HUES64 (cell line): ENCODE measurements at regions not wholly inside any gene's neighbourhood (a gene's known extent, or its start where the extent isn't known, plus 50 kb on each side); places are given as distances from the start of the nearest gene placed in this dataset.

Experiments
- H3K27ac ChIP-seq: 2 replicates; pipeline ENCODE4 v1.7.0; 2013; ENCODE audit warnings: low read depth, low read length, inconsistent platforms
- H3K27me3 ChIP-seq: 2 replicates; pipeline ENCODE4 v1.6.1; 2013; ENCODE audit warnings: mild to moderate bottlenecking, low read length; ENCODE audit not compliant: insufficient read depth
- H3K36me3 ChIP-seq: 2 replicates; pipeline ENCODE4 v1.6.1; 2013; ENCODE audit warnings: mild to moderate bottlenecking, low read length; ENCODE audit not compliant: insufficient read depth
- H3K4me1 ChIP-seq: 2 replicates; pipeline ENCODE4 v1.6.1; 2013; ENCODE audit warnings: mild to moderate bottlenecking, low read length, moderate library complexity; ENCODE audit not compliant: insufficient read depth
- H3K4me3 ChIP-seq: 2 replicates; pipeline ENCODE4 v1.5.1; 2013; ENCODE audit warnings: mild to moderate bottlenecking, low read length, moderate library complexity
- H3K9ac ChIP-seq: 2 replicates; pipeline ENCODE4 v1.6.1; 2013; ENCODE audit warnings: mild to moderate bottlenecking, low read depth, low read length
- H3K9me3 ChIP-seq: 2 replicates; pipeline ENCODE4 v1.6.1; 2013; ENCODE audit warnings: low read depth, low read length; ENCODE audit not compliant: insufficient read depth
- WGBS: fragments of 150-250, 120-280 bp; methylation state at CpG from one replicate; pipeline ENCODE4 v1.1.7; 2013; ENCODE audit warnings: missing lambda C conversion rate; 5-methylcytosine and 5-hydroxymethylcytosine counted together

DNA sequence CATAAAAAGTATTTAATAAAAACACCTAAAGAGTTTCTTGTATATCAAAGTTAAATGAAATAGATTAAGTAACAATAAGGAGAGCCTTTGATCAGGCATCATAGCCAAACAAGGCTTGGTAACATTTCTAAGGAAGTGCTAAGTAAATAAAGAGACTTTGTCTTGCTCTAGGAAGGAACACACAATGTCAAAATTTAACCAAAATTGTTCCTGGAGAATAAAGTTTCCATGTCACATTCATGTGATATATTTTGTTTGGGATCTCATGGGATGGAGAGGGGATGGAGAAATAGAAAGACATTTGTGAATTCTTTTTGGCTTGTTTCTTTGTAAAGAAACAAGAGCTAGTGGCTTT, 201.9 kb upstream of the DTNBP1 start:
- Histone ChIP-seq H3K27me3 (no peaks in the 10 kb centered on the region), H3K4me1 (no peaks in the 10 kb centered on the region), H3K36me3 (no peaks in the 10 kb centered on the region), H3K27ac (no peak overlapping the region), H3K9ac (no peak overlapping the region), H3K4me3 (no peak overlapping the region), H3K9me3 (no peaks in the 10 kb centered on the region)

DNA sequence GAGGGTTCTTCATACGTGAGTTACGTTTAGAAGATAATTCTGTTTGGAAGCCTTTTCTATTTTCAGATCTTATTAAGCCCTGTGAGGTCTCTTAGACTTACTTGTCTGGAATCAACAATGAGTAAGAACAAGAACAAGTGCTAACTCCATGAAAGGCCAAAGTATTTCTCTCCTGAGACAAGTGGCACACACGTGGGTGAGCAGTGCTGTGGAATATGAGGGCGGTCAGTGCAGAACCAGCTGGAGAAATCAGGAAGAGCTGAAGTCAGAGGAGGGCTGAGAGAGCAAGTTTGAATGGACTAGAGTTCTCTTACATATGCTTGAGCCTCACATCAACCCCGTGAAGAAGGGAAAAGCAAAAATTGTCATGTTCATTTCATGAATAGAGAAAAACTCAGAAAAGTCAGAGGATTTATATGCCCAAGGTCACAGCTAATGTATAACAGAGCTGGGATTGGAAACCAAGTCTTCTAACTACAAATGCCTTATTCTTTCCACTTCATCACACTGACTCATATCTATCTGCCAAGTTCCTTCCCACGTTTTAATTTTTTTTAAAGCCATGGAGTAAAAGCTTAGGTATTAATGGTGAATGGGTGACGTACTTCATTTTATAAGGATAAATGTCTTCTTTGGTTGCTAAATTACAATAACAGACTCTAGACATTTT, 201.3 kb upstream of the DTNBP1 start:
- no peak overlapping the region for H3K4me3 ChIP-seq

DNA sequence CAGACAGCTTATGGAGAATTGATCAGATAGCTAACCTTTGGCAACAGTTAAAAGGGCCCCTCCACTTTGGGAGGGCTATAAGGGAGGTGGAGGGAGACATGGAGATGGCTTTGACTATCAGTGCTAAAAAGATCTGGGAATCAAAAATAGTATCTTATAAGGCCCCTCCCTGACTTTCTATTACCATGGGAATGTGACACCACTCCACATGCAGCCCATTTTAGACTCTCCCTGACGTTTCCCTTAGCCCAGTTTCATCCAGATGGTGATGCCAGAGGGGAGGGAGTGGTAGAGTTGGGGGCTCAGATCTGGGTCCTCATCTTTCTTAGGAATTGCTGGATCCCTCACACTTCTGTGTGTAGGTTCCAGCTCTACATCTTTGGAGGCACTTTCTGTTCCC, 200.0 kb upstream of the DTNBP1 start:
- Histone ChIP-seq H3K9ac (no peak overlapping the region), H3K4me1 (0 out of 2 replicates have a peak, but pooled peaks cover 2% of the 10 kb centered on the region), H3K27ac (no peak overlapping the region), H3K27me3 (no peaks in the 10 kb centered on the region), H3K36me3 (no peaks in the 10 kb centered on the region), H3K4me3 (no peak overlapping the region), H3K9me3 (no peaks in the 10 kb centered on the region)
- WGBS = no CpG with 5 or more reads among the region's 1 CpG

More for the DNA sequence above, 201.3 kb upstream of the DTNBP1 start:
- Histone ChIP-seq H3K4me1 (no peaks in the 10 kb centered on the region), H3K9ac (no peak overlapping the region), H3K27ac (no peak overlapping the region), H3K9me3 (no peaks in the 10 kb centered on the region), H3K36me3 (no peaks in the 10 kb centered on the region), H3K27me3 (no peaks in the 10 kb centered on the region)
- WGBS = 80% methylated on average over 6 of the region's 7 CpGs

GRCh38 chr6:15861486-15861885, 198.7 kb upstream of the DTNBP1 start:
- Histone ChIP-seq H3K27ac (no peak overlapping the region), H3K4me3 (no peak overlapping the region), H3K4me1 (0 out of 2 replicates have a peak, but pooled peaks cover 3% of the 10 kb centered on the region), H3K9ac (no peak overlapping the region), H3K9me3 (no peaks in the 10 kb centered on the region), H3K36me3 (no peaks in the 10 kb centered on the region), H3K27me3 (no peaks in the 10 kb centered on the region)
- WGBS = 98% methylated on average over 3 of the region's 3 CpGs

DNA sequence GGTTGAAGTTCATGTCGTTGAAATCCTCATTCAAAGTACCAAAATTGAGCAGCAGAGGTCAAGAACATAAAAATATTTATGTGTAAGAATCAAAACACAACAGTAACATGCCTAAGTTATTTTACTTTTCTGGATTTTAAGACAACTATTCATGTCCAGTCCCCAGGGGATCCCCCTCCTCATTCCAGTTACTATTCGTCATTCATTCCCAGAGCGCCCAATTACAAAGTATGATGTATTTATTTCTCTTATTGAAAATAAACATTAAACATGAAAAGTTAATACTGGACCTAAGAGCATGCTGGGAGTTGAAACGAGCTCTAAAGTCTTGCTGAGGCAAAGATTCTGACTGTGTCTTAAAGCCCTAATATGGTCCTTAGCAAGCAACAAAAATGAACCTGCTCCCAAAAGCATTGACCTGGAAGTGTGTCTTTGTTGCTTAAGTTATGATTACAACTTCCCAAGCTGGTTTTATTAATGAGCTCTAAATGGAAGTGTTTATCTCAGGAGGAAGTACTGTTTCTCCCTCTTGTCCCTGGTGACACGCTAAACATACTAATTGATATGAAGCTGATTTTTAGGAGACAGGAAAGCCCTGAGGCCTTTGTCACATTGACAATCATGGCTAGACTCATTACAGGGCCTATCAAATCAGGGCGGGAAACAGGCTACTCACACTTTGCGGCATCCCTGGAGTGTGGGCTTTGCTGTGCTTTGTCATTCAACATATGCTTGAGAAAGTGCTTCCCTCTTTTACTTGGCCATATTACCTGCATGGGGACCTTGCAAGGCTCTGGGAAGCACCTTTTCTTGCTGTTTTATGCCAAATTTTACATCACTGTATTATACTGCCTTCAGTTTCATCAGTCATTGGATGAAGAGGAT, 192.2 kb upstream of the DTNBP1 start:
- H3K4me3 ChIP-seq = no peak overlapping the region
- H3K9ac ChIP-seq = no peak overlapping the region
- peaks cover 7% of the 10 kb centered on the region; the same call in 1 of the 2 replicates for H3K4me1 ChIP-seq
- H3K36me3 ChIP-seq = no peaks in the 10 kb centered on the region
- no peak overlapping the region for H3K27ac ChIP-seq
- WGBS = 63% methylated on average over 5 of the region's 7 CpGs
- 0 out of 2 replicates have a peak, but pooled peaks cover 3% of the 10 kb centered on the region for H3K9me3 ChIP-seq
- H3K27me3 ChIP-seq = no peaks in the 10 kb centered on the region

- 88% methylated on average over 1 of the region's 1 CpG for WGBS
These were observed 191.6 kb upstream of the DTNBP1 start for GRCh38 chr6:15854378-15854777.

DNA sequence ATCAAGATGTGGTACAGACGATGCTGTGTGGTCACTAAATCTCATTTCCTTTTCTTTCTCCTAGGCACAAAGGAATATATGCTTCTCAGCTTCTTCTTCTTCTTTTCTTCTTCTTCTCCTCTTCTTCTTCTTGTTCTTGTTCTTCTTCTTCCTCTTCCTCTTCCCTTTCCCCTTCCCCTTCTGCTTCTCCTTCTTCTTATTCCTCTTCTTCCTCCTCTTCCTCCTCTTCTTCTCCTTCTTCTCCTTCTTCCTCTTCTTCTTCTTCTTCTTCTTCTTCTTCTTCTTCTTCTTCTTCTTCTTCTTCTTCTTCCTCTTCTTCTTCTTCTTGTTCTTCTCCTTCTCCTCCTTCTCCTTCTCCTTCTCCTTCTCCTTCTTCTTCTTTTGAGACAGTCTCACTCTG, 190.4 kb upstream of the DTNBP1 start:
- Histone ChIP-seq H3K9me3 (0 out of 2 replicates have a peak, but pooled peaks cover 3% of the 10 kb centered on the region), H3K27me3 (no peaks in the 10 kb centered on the region), H3K4me1 (peaks cover 13% of the 10 kb centered on the region), H3K27ac (no peak overlapping the region), H3K4me3 (no peak overlapping the region), H3K36me3 (no peaks in the 10 kb centered on the region), H3K9ac (no peak overlapping the region)
- WGBS = 95% methylated on average over 1 of the region's 1 CpG

More at GRCh38 chr6:15854378-15854777, 191.6 kb upstream of the DTNBP1 start:
- no peaks in the 10 kb centered on the region for H3K36me3 ChIP-seq
- no peak overlapping the region for H3K27ac ChIP-seq
- no peak overlapping the region for H3K9ac ChIP-seq
- 0 out of 2 replicates have a peak, but pooled peaks cover 3% of the 10 kb centered on the region for H3K9me3 ChIP-seq
- no peaks in the 10 kb centered on the region for H3K27me3 ChIP-seq
- H3K4me1 ChIP-seq = peaks cover 10% of the 10 kb centered on the region
- no peak overlapping the region for H3K4me3 ChIP-seq

DNA sequence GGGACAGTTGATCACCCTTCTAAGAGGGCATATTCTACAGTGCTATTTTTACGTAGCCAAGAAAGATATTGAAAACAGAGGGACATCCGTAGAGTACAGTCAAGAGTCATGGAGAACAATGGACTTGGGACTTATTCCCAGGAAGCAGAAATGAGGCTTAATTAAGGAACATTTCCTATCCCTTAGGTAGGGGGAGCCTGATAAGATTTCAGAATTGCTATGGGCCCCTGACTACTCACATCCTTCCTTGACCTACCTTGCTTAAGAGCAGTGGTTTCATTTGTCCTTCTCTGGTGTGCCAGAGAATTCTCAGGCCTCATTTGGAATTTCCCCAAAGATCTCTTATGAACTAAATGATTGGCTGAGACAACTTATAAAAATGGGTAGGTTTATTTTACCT, 189.5 kb upstream of the DTNBP1 start:
- H3K27ac ChIP-seq = no peak overlapping the region
- H3K27me3 ChIP-seq = no peaks in the 10 kb centered on the region
- WGBS = 99% methylated on average over 2 of the region's 2 CpGs
- no peak overlapping the region for H3K9ac ChIP-seq
- peaks cover 10% of the 10 kb centered on the region for H3K4me1 ChIP-seq
- no peak overlapping the region for H3K4me3 ChIP-seq
- H3K9me3 ChIP-seq = 0 out of 2 replicates have a peak, but pooled peaks cover 3% of the 10 kb centered on the region
- H3K36me3 ChIP-seq = no peaks in the 10 kb centered on the region

- no peak overlapping the region for H3K27ac ChIP-seq
- H3K36me3 ChIP-seq = no peaks in the 10 kb centered on the region
- no peak overlapping the region for H3K4me3 ChIP-seq
- peaks cover 6% of the 10 kb centered on the region for H3K4me1 ChIP-seq
- 96% methylated on average over 4 of the region's 4 CpGs for WGBS
- 0 out of 2 replicates have a peak, but pooled peaks cover 3% of the 10 kb centered on the region for H3K9me3 ChIP-seq
- no peak overlapping the region for H3K9ac ChIP-seq
- no peaks in the 10 kb centered on the region for H3K27me3 ChIP-seq
These were observed 186.6 kb upstream of the DTNBP1 start for GRCh38 chr6:15849395-15849794.

GRCh38 chr6:15845492-15845891, 182.7 kb upstream of the DTNBP1 start:
- Histone ChIP-seq H3K27ac (no peak overlapping the region), H3K4me1 (peaks cover 13% of the 10 kb centered on the region), H3K9me3 (no peaks in the 10 kb centered on the region), H3K36me3 (no peaks in the 10 kb centered on the region), H3K4me3 (no peak overlapping the region), H3K9ac (no peak overlapping the region), H3K27me3 (no peaks in the 10 kb centered on the region)
- WGBS = 88% methylated on average over 4 of the region's 4 CpGs

GRCh38 chr6:15843764-15844163, 180.9 kb upstream of the DTNBP1 start:
- peaks cover 7% of the 10 kb centered on the region; the same call in 1 of the 2 replicates for H3K4me1 ChIP-seq
- H3K27me3 ChIP-seq = no peaks in the 10 kb centered on the region
- H3K4me3 ChIP-seq = no peak overlapping the region
- H3K27ac ChIP-seq = no peak overlapping the region
- no peak overlapping the region for H3K9ac ChIP-seq
- H3K9me3 ChIP-seq = no peaks in the 10 kb centered on the region
- no peaks in the 10 kb centered on the region for H3K36me3 ChIP-seq
